Keratinocyte (primary cell): ENCODE measurements at regions not wholly inside any gene's neighbourhood (a gene's known extent, or its start where the extent isn't known, plus 50 kb on each side); places are given as distances from the start of the nearest gene placed in this dataset.

Experiments
- DNase-seq: peaks from one replicate; pipeline ENCODE4 v3.0.0-alpha.2; 2011; ENCODE audit warnings: low read depth, missing footprints, low spot score
- FAIRE-seq: peaks from 2 replicates; lab custom pipeline; 2011; peaks lifted over from hg19 to GRCh38; lab: Jason Lieb, UNC
- H2AFZ ChIP-seq: 2 replicates; pipeline ENCODE4 v1.6.0; 2012; ENCODE audit warnings: low read length, control low read depth, inconsistent platforms; ENCODE audit not compliant: control insufficient read depth
- H3K27ac ChIP-seq: 2 replicates; pipeline ENCODE4 v1.5.1; 2011; ENCODE audit warnings: low read length; ENCODE audit not compliant: control insufficient read depth, insufficient read depth
- H3K27me3 ChIP-seq: 3 replicates; pipeline ENCODE4 v1.6.0; 2011; ENCODE audit warnings: low read length; ENCODE audit not compliant: control insufficient read depth, insufficient read depth; ENCODE audit errors: extremely low read depth
- H3K36me3 ChIP-seq, 2 experiments: 2 replicates in 1 of 2; 3 replicates in 1 of 2; pipeline ENCODE4 v1.5.1; 2011; ENCODE audit warnings: low read length in 2 of 2, mild to moderate bottlenecking in 1 of 2; ENCODE audit not compliant: control insufficient read depth in 2 of 2, insufficient read depth in 2 of 2; ENCODE audit errors: extremely low read depth in 1 of 2
- H3K4me1 ChIP-seq: 3 replicates; pipeline ENCODE4 v1.5.1; 2011; ENCODE audit warnings: low read length; ENCODE audit not compliant: control insufficient read depth, insufficient read depth; ENCODE audit errors: extremely low read depth
- H3K4me2 ChIP-seq: 3 replicates; pipeline ENCODE4 v1.6.0; 2011; ENCODE audit warnings: low read depth, low read length; ENCODE audit not compliant: control insufficient read depth, insufficient read depth; ENCODE audit errors: extremely low read depth
- H3K4me3 ChIP-seq, 3 experiments: fragments of 200-600 bp in 1 of 3; sonication (generic) in 1 of 3; 2 replicates in 2 of 3; 3 replicates in 1 of 3; pipeline ENCODE4 v1.5.1; 2011 to 2016; ENCODE audit warnings: low read length in 3 of 3, mild to moderate bottlenecking in 3 of 3, control low read depth in 2 of 3, inconsistent platforms in 1 of 3, low read depth in 1 of 3, mixed read lengths in 1 of 3, mixed run types in 1 of 3, moderate library complexity in 1 of 3; ENCODE audit not compliant: control insufficient read depth in 2 of 3, insufficient read depth in 2 of 3; ENCODE audit errors: extremely low read depth in 1 of 3
- H3K79me2 ChIP-seq: 2 replicates; pipeline ENCODE4 v1.6.0; 2012; ENCODE audit warnings: low read length; ENCODE audit not compliant: control insufficient read depth, insufficient read depth
- H3K9ac ChIP-seq: 3 replicates; pipeline ENCODE4 v1.6.0; 2011; ENCODE audit warnings: low read length; ENCODE audit not compliant: control insufficient read depth, insufficient read depth; ENCODE audit errors: extremely low read depth
- H3K9me1 ChIP-seq: 3 replicates; pipeline ENCODE4 v1.6.0; 2011; ENCODE audit warnings: low read length; ENCODE audit not compliant: control insufficient read depth, insufficient read depth; ENCODE audit errors: extremely low read depth
- H3K9me3 ChIP-seq: 2 replicates; pipeline ENCODE4 v1.5.1; 2012; ENCODE audit warnings: low read depth, low read length; ENCODE audit not compliant: control insufficient read depth
- H4K20me1 ChIP-seq: 3 replicates; pipeline ENCODE4 v1.6.0; 2011; ENCODE audit warnings: low read length; ENCODE audit not compliant: control insufficient read depth, insufficient read depth; ENCODE audit errors: extremely low read depth
- CTCF ChIP-seq, 3 experiments: IDR thresholded peaks in 1 of 3; conservative IDR thresholded peaks in 1 of 3; optimal IDR thresholded peaks in 1 of 3; 2 replicates in 2 of 3; 3 replicates in 1 of 3; pipeline versions ENCODE3 to v1.5.1; 2011; ENCODE audit warnings: low read length in 3 of 3, mild to moderate bottlenecking in 3 of 3, moderate library complexity in 2 of 3, control low read depth in 1 of 3, inconsistent platforms in 1 of 3; ENCODE audit not compliant: insufficient read depth in 2 of 3; ENCODE audit errors: extremely low read depth in 1 of 3
- EZH2 ChIP-seq: IDR thresholded peaks from one replicate; pipeline ENCODE4 v1.6.1; 2012; ENCODE audit warnings: inconsistent platforms, mild to moderate bottlenecking, low read length, moderate library complexity
- dilution Hi-C: fragments of 300-500 bp; cut with MboI; formaldehyde crosslinking; loops from one replicate; pipeline ENCODE4 v1.7.0; 2020; ENCODE audit warnings: low sequenced_read_pairs; ENCODE audit not compliant: extremely low pct_ligation_motif_present

- Histone ChIP-seq H3K4me3 (no peak overlapping the region), H2AFZ (no peak overlapping the region), H3K27ac (no peak overlapping the region), H3K36me3 (no peaks in the 10 kb centered on the region), H3K4me2 (no peak overlapping the region), H3K9me1 (no peaks in the 10 kb centered on the region), H3K79me2 (no peaks in the 10 kb centered on the region), H3K9ac (no peak overlapping the region), H3K4me1 (no peaks in the 10 kb centered on the region), H4K20me1 (no peaks in the 10 kb centered on the region), H3K9me3 (peaks cover 9% of the 10 kb centered on the region), H3K27me3 (no peaks in the 10 kb centered on the region)
- TF ChIP-seq EZH2 (no peak), CTCF (optimal IDR thresholded peaks at IDR 0.05 in 1 of 3, IDR thresholded peaks at IDR 0.05 in 1 of 3, conservative IDR thresholded peaks at IDR 0.05 in 1 of 3; ENCODE audit: extremely low read depth in 1 of 3, insufficient read depth in 2 of 3, low read length in 3 of 3) (no peak)
- dilution Hi-C loops = no loop called here
- FAIRE-seq (no peak), DNase-seq (no peak)
Observed at GRCh38 chr2:4247791-4248190, 544.4 kb downstream of the DCDC2C start.

- H3K9me3 ChIP-seq = peaks cover 3% of the 10 kb centered on the region
- H2AFZ ChIP-seq = no peak overlapping the region
- no peaks in the 10 kb centered on the region for H3K79me2 ChIP-seq
- H3K4me3 ChIP-seq = no peak overlapping the region
- no peaks in the 10 kb centered on the region for H3K9me1 ChIP-seq
- H4K20me1 ChIP-seq = no peaks in the 10 kb centered on the region
- dilution Hi-C loops = no loop called here
- no peak overlapping the region for H3K4me2 ChIP-seq
- H3K27me3 ChIP-seq = no peaks in the 10 kb centered on the region
- no peaks in the 10 kb centered on the region for H3K36me3 ChIP-seq
- FAIRE-seq (no peak), DNase-seq (no peak)
- no peak overlapping the region for H3K9ac ChIP-seq
- TF ChIP-seq CTCF (optimal IDR thresholded peaks at IDR 0.05 in 1 of 3, IDR thresholded peaks at IDR 0.05 in 1 of 3, conservative IDR thresholded peaks at IDR 0.05 in 1 of 3; ENCODE audit: extremely low read depth in 1 of 3, insufficient read depth in 2 of 3, low read length in 3 of 3) = no peak
- no peak for TF ChIP-seq EZH2
- H3K27ac ChIP-seq = no peak overlapping the region
- H3K4me1 ChIP-seq = no peaks in the 10 kb centered on the region
Observed at GRCh38 chr2:4255491-4255890, 552.1 kb downstream of the DCDC2C start.
